Esophagus (tissue), 2 donors: ENCODE measurements at regions not wholly inside any gene's neighbourhood (a gene's known extent, or its start where the extent isn't known, plus 50 kb on each side); places are given as distances from the start of the nearest gene placed in this dataset.

Source experiments
- H3K27ac ChIP-seq, 2 donors: one replicate each; pipeline ENCODE4 v1.5.1; 2013; ENCODE audit warnings: low read depth in 2 of 2, mild to moderate bottlenecking in 2 of 2, inconsistent platforms in 1 of 2, low read length in 1 of 2, moderate library complexity in 1 of 2
- H3K27me3 ChIP-seq, 2 donors: one replicate each; pipeline ENCODE4 v1.6.1; 2013; ENCODE audit warnings: low read length in 2 of 2, control low read depth in 1 of 2, mild to moderate bottlenecking in 1 of 2; ENCODE audit not compliant: insufficient read depth in 2 of 2, control insufficient read depth in 1 of 2
- H3K36me3 ChIP-seq, 2 donors: one replicate each; pipeline ENCODE4 v1.6.1; 2013; ENCODE audit warnings: low read length in 1 of 2; ENCODE audit not compliant: control insufficient read depth in 2 of 2, insufficient read depth in 2 of 2
- H3K4me1 ChIP-seq, 2 donors: one replicate each; pipeline ENCODE4 v1.6.1; 2013; ENCODE audit warnings: low read length in 1 of 2; ENCODE audit not compliant: control insufficient read depth in 2 of 2, insufficient read depth in 2 of 2
- H3K4me3 ChIP-seq, 2 donors: one replicate each; pipeline ENCODE4 v1.5.1; 2013; ENCODE audit warnings: low read length in 2 of 2, mild to moderate bottlenecking in 2 of 2, low read depth in 1 of 2, moderate library complexity in 1 of 2
- H3K9me3 ChIP-seq, 2 donors: one replicate each; pipeline ENCODE4 v1.6.1; 2013; ENCODE audit warnings: mild to moderate bottlenecking in 2 of 2, low read depth in 1 of 2, low read length in 1 of 2, moderate library complexity in 1 of 2; ENCODE audit not compliant: control insufficient read depth in 2 of 2, insufficient read depth in 1 of 2
- WGBS, 2 donors: extraction: QIAGEN DNeasy Blood & Tissue Kit; methylation state at CpG; one replicate each; pipeline ENCODE4 v1.1.7; 2013; 5-methylcytosine and 5-hydroxymethylcytosine counted together
- donor health status: healthy with polysubstance abuse.
- donor health status: Bipolar disorder and iron deficiency.

- no peak overlapping the region for H3K4me3 ChIP-seq
- no peaks in the 10 kb centered on the region for H3K9me3 ChIP-seq
- H3K4me1 ChIP-seq = no peaks in the 10 kb centered on the region
- no peaks in the 10 kb centered on the region for H3K27me3 ChIP-seq
- H3K36me3 ChIP-seq = no peaks in the 10 kb centered on the region
- H3K27ac ChIP-seq = no peak overlapping the region
- WGBS, 2 donors = 62 to 69% methylated on average over 3 of the region's 3 CpGs
Measured at GRCh38 chr5:4479426-4479825, 660.7 kb upstream of the ADAMTS16 start.

GRCh38 chr5:4480528-4481349 is 659.4 kb upstream of the ADAMTS16 start:
- Histone ChIP-seq H3K4me1 (no peaks in the 10 kb centered on the region), H3K36me3 (no peaks in the 10 kb centered on the region), H3K27me3 (no peaks in the 10 kb centered on the region), H3K27ac (no peak overlapping the region), H3K9me3 (no peaks in the 10 kb centered on the region), H3K4me3 (no peak overlapping the region)
- 51 to 59% methylated on average over 18 of the region's 18 CpGs for WGBS, 2 donors

- WGBS, 2 donors = 58 to 72% methylated on average over 2 of the region's 2 CpGs
- no peaks in the 10 kb centered on the region for H3K4me1 ChIP-seq
- no peak overlapping the region for H3K4me3 ChIP-seq
- no peaks in the 10 kb centered on the region for H3K36me3 ChIP-seq
- no peaks in the 10 kb centered on the region for H3K9me3 ChIP-seq
- no peaks in the 10 kb centered on the region for H3K27me3 ChIP-seq
- H3K27ac ChIP-seq = no peak overlapping the region
Measured at GRCh38 chr5:4487581-4487980, 652.5 kb upstream of the ADAMTS16 start.

GRCh38 chr5:4511996-4512656 is 628.0 kb upstream of the ADAMTS16 start:
- Histone ChIP-seq H3K36me3 (no peaks in the 10 kb centered on the region), H3K4me3 (peak overlapping the region in 1 of 2 donors; percentile 17), H3K27me3 (no peaks in the 10 kb centered on the region), H3K9me3 (no peaks in the 10 kb centered on the region), H3K27ac (no peak overlapping the region), H3K4me1 (no peaks in the 10 kb centered on the region)
- 33 to 45% methylated on average over 31 of the region's 31 CpGs for WGBS, 2 donors

GRCh38 chr5:4513381-4513780 is 626.7 kb upstream of the ADAMTS16 start:
- Histone ChIP-seq H3K27ac (no peak overlapping the region), H3K4me1 (no peaks in the 10 kb centered on the region), H3K9me3 (no peaks in the 10 kb centered on the region), H3K4me3 (no peak overlapping the region), H3K36me3 (no peaks in the 10 kb centered on the region), H3K27me3 (no peaks in the 10 kb centered on the region)
- 44 to 48% methylated on average over 4 of the region's 4 CpGs for WGBS, 2 donors

GRCh38 chr5:4514067-4514648 is 626.0 kb upstream of the ADAMTS16 start:
- no peaks in the 10 kb centered on the region for H3K9me3 ChIP-seq
- no peaks in the 10 kb centered on the region for H3K36me3 ChIP-seq
- WGBS, 2 donors = 65 to 67% methylated on average over 8 of the region's 8 CpGs
- no peak overlapping the region for H3K4me3 ChIP-seq
- H3K27ac ChIP-seq = no peak overlapping the region
- no peaks in the 10 kb centered on the region for H3K27me3 ChIP-seq
- H3K4me1 ChIP-seq = no peaks in the 10 kb centered on the region

GRCh38 chr5:4518903-4519672 is 621.0 kb upstream of the ADAMTS16 start:
- 63 to 68% methylated on average over 10 of the region's 10 CpGs for WGBS, 2 donors
- no peak overlapping the region for H3K27ac ChIP-seq
- no peaks in the 10 kb centered on the region for H3K9me3 ChIP-seq
- no peaks in the 10 kb centered on the region for H3K27me3 ChIP-seq
- H3K4me3 ChIP-seq = no peak overlapping the region
- H3K4me1 ChIP-seq = no peaks in the 10 kb centered on the region
- H3K36me3 ChIP-seq = no peaks in the 10 kb centered on the region

- Histone ChIP-seq H3K4me1 (no peaks in the 10 kb centered on the region), H3K27me3 (no peaks in the 10 kb centered on the region), H3K36me3 (no peaks in the 10 kb centered on the region), H3K27ac (no peak overlapping the region), H3K4me3 (no peak overlapping the region), H3K9me3 (peaks cover 0 to 2% of the 10 kb centered on the region in 2 donors)
- 73 to 80% methylated on average over 1 of the region's 1 CpG for WGBS, 2 donors
Measured at GRCh38 chr5:4520559-4520958, 619.6 kb upstream of the ADAMTS16 start.

- Histone ChIP-seq H3K4me3 (no peak overlapping the region), H3K4me1 (no peaks in the 10 kb centered on the region), H3K27me3 (no peaks in the 10 kb centered on the region), H3K9me3 (peaks cover 0 to 2% of the 10 kb centered on the region in 2 donors), H3K36me3 (no peaks in the 10 kb centered on the region), H3K27ac (no peak overlapping the region)
- 80 to 82% methylated on average over 6 of the region's 6 CpGs for WGBS, 2 donors
Measured at GRCh38 chr5:4523038-4523437, 617.1 kb upstream of the ADAMTS16 start.
